ENCODE measurements at regions not wholly inside any gene's neighbourhood (a gene's known extent, or its start where the extent isn't known, plus 50 kb on each side); places are given as distances from the start of the nearest gene placed in this dataset.

DNA sequence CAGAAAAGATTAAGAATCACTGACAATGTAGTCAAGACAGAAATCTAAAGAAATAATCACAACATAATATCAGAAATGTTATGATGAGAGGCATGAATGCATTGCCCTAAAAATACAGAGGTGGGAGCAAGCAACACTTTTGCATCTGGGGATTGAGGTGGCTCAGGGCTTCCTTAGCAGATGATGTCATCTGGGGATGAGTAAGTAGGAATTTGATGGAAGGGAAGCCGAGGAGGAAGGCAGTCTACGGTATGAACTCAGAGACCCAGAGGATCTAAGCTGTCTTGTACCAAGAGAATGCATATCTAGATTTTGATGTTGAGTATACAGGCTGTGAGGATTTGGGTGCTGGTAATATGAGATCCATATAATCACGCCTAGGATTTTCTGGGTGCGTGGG, 193.0 kb upstream of the SNX19 start:
- TF ChIP-seq, protein P1, sequence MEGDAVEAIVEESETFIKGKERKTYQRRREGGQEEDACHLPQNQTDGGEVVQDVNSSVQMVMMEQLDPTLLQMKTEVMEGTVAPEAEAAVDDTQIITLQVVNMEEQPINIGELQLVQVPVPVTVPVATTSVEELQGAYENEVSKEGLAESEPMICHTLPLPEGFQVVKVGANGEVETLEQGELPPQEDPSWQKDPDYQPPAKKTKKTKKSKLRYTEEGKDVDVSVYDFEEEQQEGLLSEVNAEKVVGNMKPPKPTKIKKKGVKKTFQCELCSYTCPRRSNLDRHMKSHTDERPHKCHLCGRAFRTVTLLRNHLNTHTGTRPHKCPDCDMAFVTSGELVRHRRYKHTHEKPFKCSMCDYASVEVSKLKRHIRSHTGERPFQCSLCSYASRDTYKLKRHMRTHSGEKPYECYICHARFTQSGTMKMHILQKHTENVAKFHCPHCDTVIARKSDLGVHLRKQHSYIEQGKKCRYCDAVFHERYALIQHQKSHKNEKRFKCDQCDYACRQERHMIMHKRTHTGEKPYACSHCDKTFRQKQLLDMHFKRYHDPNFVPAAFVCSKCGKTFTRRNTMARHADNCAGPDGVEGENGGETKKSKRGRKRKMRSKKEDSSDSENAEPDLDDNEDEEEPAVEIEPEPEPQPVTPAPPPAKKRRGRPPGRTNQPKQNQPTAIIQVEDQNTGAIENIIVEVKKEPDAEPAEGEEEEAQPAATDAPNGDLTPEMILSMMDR (IDR thresholded peaks at IDR 0.05): no peak
- no peak for TF ChIP-seq POLR2A (IDR thresholded peaks at IDR 0.05)
- intact Hi-C loops (cut with DNase I): no loop called here
- no peak for DNase-seq
- no peak overlapping the region for H3K4me3 ChIP-seq
- no peaks in the 10 kb centered on the region for H3K4me1 ChIP-seq
- 33% methylated on average over 4 of the region's 4 CpGs for WGBS (ENCODE audit: insufficient coverage, low coverage, low lambda C conversion rate, missing lambda C conversion rate)
- no peaks in the 10 kb centered on the region for H3K36me3 ChIP-seq
- ATAC-seq: no peak
- H3K9me3 ChIP-seq: no peaks in the 10 kb centered on the region
- H3K27me3 ChIP-seq: no peaks in the 10 kb centered on the region
- H3K27ac ChIP-seq: no peak overlapping the region

DNA sequence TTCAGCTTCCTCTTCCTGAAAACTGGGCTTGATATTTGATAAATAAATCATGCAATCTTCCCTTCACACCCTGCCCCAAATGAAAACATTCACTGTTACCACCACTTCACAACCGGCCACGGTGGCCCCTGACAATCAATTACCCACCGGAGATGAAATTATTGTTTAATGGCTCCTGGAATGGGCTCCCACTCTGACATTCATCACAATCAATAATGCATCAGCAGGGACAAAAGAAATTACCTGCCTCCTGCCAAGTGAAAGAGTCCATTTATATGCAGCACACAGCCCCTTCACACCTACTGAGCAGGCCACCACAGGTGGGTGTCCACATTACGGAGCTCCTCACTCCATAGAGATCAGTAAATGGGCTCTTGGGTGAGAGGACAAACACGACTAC, 193.5 kb upstream of the SNX19 start:
- intact Hi-C loops (cut with DNase I): no loop called here
- Histone ChIP-seq H3K36me3 (no peaks in the 10 kb centered on the region), H3K27me3 (no peaks in the 10 kb centered on the region), H3K27ac (no peak overlapping the region), H3K4me1 (no peaks in the 10 kb centered on the region), H3K9me3 (no peaks in the 10 kb centered on the region), H3K4me3 (no peak overlapping the region)
- TF ChIP-seq, protein P1 (IDR thresholded peaks at IDR 0.05): no peak
- no peak for TF ChIP-seq POLR2A (IDR thresholded peaks at IDR 0.05)
- WGBS (ENCODE audit: insufficient coverage, low coverage, low lambda C conversion rate, missing lambda C conversion rate): 35% methylated on average over 2 of the region's 5 CpGs
- no peak for ATAC-seq
- DNase-seq: no peak

DNA sequence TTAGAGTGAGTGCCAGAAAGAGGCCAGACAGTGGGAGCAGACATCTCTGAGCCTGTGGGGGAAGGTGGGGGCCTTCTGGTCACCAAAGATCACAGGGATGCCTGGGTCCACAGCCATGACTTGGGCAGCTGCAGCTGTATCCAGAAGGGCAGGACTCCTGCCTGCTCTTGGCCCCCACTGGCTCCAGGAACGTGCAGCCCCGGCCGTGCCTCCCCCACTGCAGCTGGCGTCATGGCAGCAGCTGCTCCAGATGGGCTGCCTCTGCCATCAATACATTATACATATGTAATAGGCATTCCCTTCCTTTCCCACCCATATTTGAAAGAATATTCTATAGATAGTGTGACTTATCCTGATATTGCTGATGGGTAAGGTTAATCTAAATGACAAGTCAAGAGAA, 195.5 kb upstream of the SNX19 start:
- Histone ChIP-seq H3K4me1 (no peaks in the 10 kb centered on the region), H3K36me3 (no peaks in the 10 kb centered on the region), H3K27me3 (no peaks in the 10 kb centered on the region), H3K9me3 (no peaks in the 10 kb centered on the region), H3K27ac (no peak overlapping the region), H3K4me3 (no peak overlapping the region)
- DNase-seq (no peak), ATAC-seq (no peak)
- TF ChIP-seq, protein P1 (IDR thresholded peaks at IDR 0.05): no peak
- no peak for TF ChIP-seq POLR2A (IDR thresholded peaks at IDR 0.05)
- intact Hi-C loops (cut with DNase I): no loop called here
- 88% methylated on average over 3 of the region's 4 CpGs for WGBS (ENCODE audit: insufficient coverage, low coverage, low lambda C conversion rate, missing lambda C conversion rate)

DNA sequence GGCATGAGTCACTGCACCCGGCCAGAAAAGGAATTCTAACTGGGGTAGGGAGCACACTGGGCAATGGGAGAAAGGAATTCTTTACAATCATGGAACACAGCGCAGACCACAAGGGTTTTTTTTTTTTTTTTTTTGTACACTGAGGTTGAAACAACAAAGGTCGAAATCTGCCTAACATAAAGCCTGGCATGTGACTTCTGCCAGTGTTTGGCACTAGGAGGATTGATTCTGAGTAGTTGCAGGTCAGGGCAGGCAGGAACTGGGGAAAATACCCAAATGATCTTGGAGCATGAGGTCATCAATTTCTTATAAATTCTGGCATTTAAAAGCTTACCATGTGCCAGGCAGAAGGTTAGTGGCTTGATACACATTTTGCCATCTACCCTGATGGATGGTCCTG, 202.0 kb upstream of the SNX19 start:
- intact Hi-C loops (cut with DNase I): no loop called here
- H3K4me1 ChIP-seq: no peaks in the 10 kb centered on the region
- H3K4me3 ChIP-seq: no peak overlapping the region
- TF ChIP-seq, protein P1 (IDR thresholded peaks at IDR 0.05): no peak
- no peak for TF ChIP-seq POLR2A (IDR thresholded peaks at IDR 0.05)
- WGBS (ENCODE audit: insufficient coverage, low coverage, low lambda C conversion rate, missing lambda C conversion rate): 51% methylated on average over 3 of the region's 3 CpGs
- H3K27ac ChIP-seq: no peak overlapping the region
- H3K9me3 ChIP-seq: no peaks in the 10 kb centered on the region
- H3K36me3 ChIP-seq: no peaks in the 10 kb centered on the region
- no peaks in the 10 kb centered on the region for H3K27me3 ChIP-seq
- no peak for DNase-seq
- ATAC-seq: no peak

Data from right lobe of liver (tissue), 6 donors.